ENCODE measurements at regions not wholly inside any gene's neighbourhood (a gene's known extent, or its start where the extent isn't known, plus 50 kb on each side); places are given as distances from the start of the nearest gene placed in this dataset.

GRCh38 chr20:39875492-39876110 lies 813.4 kb downstream of the MAFB start:
- intact Hi-C loops (cut with DNase I), result loop anchor here in 3 of 10 donors (2.0 to 10.0 kb wide), 4 partner anchors 291 to 611 kb away; no protein-coding TSS in a partner anchor

GRCh38 chr20:39874049-39874893 lies 814.8 kb downstream of the MAFB start:
- intact Hi-C loops (cut with DNase I), result loop anchor here in 9 of 10 donors (1.0 to 10.0 kb wide), 8 partner anchors 42 to 762 kb away; no protein-coding TSS in a partner anchor
- peaks cover 0 to 19% (median 0%) of the 10 kb centered on the region in 9 donors for H3K27me3 ChIP-seq
- TF ChIP-seq CTCF (IDR thresholded peaks at IDR 0.05) (peak; percentile 67 to 92 (median 84)), POLR2A (IDR thresholded peaks at IDR 0.05) (no peak)
- H3K9me3 ChIP-seq, result no peaks in the 10 kb centered on the region
- H3K4me1 ChIP-seq, result peaks cover 0 to 14% (median 0%) of the 10 kb centered on the region in 12 donors
- ATAC-seq, result peak; percentile 90 to 98 (median 93)
- H3K36me3 ChIP-seq, result no peaks in the 10 kb centered on the region
- 58 to 61% (median 59%) methylated on average over 8 of the region's 8 CpGs for WGBS, 4 donors
- DNase-seq, result peak; percentile 73 to 84 (median 79)
- peak overlapping the region in 1 of 12 donors; percentile 36 for H3K27ac ChIP-seq
- no peak overlapping the region for H3K4me3 ChIP-seq

More at GRCh38 chr20:39875492-39876110, 813.4 kb downstream of the MAFB start:
- Histone ChIP-seq H3K4me1 (peaks cover 0 to 14% (median 0%) of the 10 kb centered on the region in 12 donors), H3K27ac (no peak overlapping the region), H3K9me3 (no peaks in the 10 kb centered on the region), H3K4me3 (no peak overlapping the region), H3K27me3 (peaks cover 0 to 19% (median 0%) of the 10 kb centered on the region in 9 donors), H3K36me3 (no peaks in the 10 kb centered on the region)
- no peak for TF ChIP-seq POLR2A (IDR thresholded peaks at IDR 0.05)
- TF ChIP-seq CTCF (IDR thresholded peaks at IDR 0.05), result no peak
- WGBS, 4 donors, result 63 to 70% (median 66%) methylated on average over 3 of the region's 3 CpGs
- DNase-seq (no peak), ATAC-seq (no peak)

- H3K27ac ChIP-seq, result no peak overlapping the region
- no peak for DNase-seq
- H3K9me3 ChIP-seq, result no peaks in the 10 kb centered on the region
- H3K4me3 ChIP-seq, result no peak overlapping the region
- ATAC-seq, result no peak
- intact Hi-C loops (cut with DNase I), result loop anchor here in 8 of 10 donors (5.0 to 10.0 kb wide), 5 partner anchors 41 to 761 kb away; no protein-coding TSS in a partner anchor
- H3K4me1 ChIP-seq, result peaks cover 0 to 14% (median 0%) of the 10 kb centered on the region in 12 donors
- WGBS, 4 donors, result 48 to 64% (median 56%) methylated on average over 2 of the region's 2 CpGs
- TF ChIP-seq POLR2A (IDR thresholded peaks at IDR 0.05) (no peak), CTCF (IDR thresholded peaks at IDR 0.05) (no peak)
- H3K36me3 ChIP-seq, result no peaks in the 10 kb centered on the region
- H3K27me3 ChIP-seq, result peaks cover 0 to 19% (median 0%) of the 10 kb centered on the region in 9 donors
Observed at GRCh38 chr20:39873286-39873685, 815.8 kb downstream of the MAFB start.

GRCh38 chr20:39871013-39871412 lies 818.0 kb downstream of the MAFB start:
- WGBS, 4 donors, result 16 to 23% (median 22%) methylated on average over 1 of the region's 1 CpG
- Histone ChIP-seq H3K9me3 (no peaks in the 10 kb centered on the region), H3K27ac (no peak overlapping the region), H3K4me1 (peaks cover 0 to 14% (median 0%) of the 10 kb centered on the region in 12 donors), H3K36me3 (no peaks in the 10 kb centered on the region), H3K4me3 (no peak overlapping the region), H3K27me3 (peaks cover 0 to 5% (median 0%) of the 10 kb centered on the region in 9 donors)
- TF ChIP-seq CTCF (IDR thresholded peaks at IDR 0.05) (no peak), POLR2A (IDR thresholded peaks at IDR 0.05) (no peak)
- ATAC-seq, result no peak
- intact Hi-C loops (cut with DNase I), result loop anchor here in 9 of 10 donors (2.0 to 10.0 kb wide), 6 partner anchors 39 to 759 kb away; no protein-coding TSS in a partner anchor
- DNase-seq, result peak in 2 of 5 donors; percentile 13 to 27
